SH-SY5Y (cell line): ENCODE measurements at regions not wholly inside any gene's neighbourhood (a gene's known extent, or its start where the extent isn't known, plus 50 kb on each side); places are given as distances from the start of the nearest gene placed in this dataset.

Experiments used
- GATA2 ChIP-seq: IDR thresholded peaks from 2 replicates; pipeline ENCODE4 v1.6.1; 2011; ENCODE audit warnings: mild to moderate bottlenecking, low read depth, low read length
- GATA3 ChIP-seq: IDR thresholded peaks from 2 replicates; pipeline ENCODE4 v1.6.1; 2011; ENCODE audit warnings: low read depth, mild to moderate bottlenecking, low read length, moderate library complexity

- TF ChIP-seq GATA2 (no peak), GATA3 (no peak)
Measured at GRCh38 chr2:234732404-234733092, 219.3 kb upstream of the SH3BP4 start.
